HG03439 (cell line): ENCODE measurements at regions not wholly inside any gene's neighbourhood (a gene's known extent, or its start where the extent isn't known, plus 50 kb on each side); places are given as distances from the start of the nearest gene placed in this dataset.
"Not testable (repeated sequence)": the region's sequence is repeated elsewhere in the genome, so short reads cannot be mapped to it uniquely, and the experiment has no call there.

ENCODE experiments used
- ATAC-seq: cut with Tn5 transposase; IDR thresholded peaks from one replicate; pipeline ENCODE4 v1.9.1; 2021; ENCODE audit warnings: mild to moderate bottlenecking, moderate library complexity; ENCODE audit not compliant: unreplicated experiment

GRCh38 chr15:100733101-100733842 lies 130.9 kb downstream of the ASB7 start:
- ATAC-seq: no peak

DNA sequence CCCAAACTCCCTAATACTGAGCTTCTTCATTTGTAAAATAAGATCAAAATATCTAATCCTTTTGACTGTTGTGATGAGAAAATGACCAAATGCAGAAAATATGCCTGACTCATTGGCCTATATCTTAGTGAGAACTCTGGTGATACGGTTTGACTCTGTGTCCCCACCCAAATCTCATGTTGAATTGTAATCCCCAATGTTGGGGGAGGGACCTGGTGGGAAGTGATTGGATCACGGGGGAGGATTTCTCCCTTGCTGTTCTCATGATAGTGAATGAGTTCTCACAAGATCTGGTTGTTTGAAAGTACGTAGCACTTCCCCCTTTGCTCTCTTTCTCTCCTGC lies 131.4 kb downstream of the ASB7 start:
- ATAC-seq: not testable (repeated sequence)

DNA sequence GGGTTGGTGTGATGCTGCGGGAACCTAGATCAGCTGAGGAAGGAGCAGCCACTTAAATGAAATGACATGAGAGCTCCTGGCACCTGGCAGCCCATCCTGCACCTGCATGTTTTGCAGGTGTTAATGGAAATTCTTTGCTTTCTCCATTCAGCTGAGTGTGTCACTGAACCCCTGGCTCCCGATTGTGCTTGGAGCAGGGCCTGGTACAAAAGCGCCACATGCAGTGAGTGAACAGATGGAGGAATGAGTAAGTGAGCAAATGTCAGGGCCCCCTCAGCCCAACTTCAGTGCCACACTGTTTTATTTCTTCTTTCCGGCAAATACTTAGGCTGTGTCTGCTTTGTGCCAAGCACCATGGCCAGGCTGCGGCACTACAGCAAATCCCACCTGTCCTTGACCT lies 132.2 kb downstream of the ASB7 start:
- ATAC-seq: no peak

DNA sequence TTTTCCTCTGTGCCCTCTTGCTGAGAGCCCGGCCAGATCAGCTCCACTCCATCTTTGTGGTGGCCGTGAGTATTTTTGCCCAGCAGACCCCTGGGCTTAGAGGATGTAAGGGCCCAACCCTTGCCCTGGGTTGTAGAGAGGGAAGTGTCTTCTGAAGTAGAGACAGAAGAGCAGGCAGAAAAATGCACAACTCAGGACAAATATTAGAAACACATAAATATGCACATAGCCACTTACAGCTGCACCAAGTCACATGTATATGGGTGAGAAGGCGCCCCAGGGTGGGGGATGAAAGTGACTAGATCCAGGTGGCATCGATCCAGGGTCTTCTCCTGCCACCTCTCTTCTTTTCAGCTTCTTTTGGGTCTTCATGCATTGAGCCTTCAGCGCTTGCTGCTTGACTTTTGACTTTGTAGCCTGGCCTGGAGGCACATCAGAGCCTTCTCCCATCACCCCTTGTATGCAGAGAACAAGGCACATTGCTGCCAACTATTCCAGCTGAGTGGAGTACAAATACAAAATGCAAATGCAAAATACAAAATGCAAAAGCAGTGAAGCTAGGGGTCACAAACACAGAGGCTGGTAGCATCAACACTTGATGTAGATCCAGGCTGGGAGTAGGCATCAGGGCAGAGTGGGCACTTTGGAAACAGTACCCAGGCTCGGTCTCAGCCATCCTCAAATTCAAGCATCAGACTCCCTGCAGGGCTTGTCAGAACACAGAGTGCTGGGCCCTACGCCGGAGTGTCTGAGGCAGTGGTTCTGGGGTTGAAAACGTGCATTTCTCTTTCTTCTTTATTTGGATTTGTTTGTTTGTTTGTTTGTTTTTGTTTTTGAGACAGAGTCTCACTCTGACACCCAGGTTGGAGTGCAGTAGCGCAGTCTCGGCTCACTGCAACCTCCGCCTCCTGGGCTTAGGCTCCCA lies 133.0 kb downstream of the ASB7 start:
- ATAC-seq: no peak

DNA sequence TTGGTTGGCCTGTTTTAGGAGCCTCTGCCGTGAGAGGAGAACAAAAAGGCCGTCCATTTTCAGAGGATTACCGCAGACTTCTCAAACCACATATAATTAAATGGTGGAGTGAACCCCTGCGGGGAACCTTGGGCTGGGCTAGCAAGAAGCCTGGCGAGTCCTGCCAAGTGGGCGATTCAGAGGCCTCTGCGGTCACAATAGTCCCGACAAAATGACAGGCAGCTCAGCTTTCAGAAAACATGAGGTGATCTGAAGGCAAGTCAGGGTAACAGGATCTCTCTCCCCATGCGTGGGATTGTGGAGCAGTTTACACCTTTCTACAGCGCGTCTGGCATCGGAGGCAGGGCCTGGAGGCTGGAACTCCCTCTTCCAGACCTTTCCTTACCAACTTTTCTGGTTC lies 134.8 kb downstream of the ASB7 start:
- no peak for ATAC-seq

DNA sequence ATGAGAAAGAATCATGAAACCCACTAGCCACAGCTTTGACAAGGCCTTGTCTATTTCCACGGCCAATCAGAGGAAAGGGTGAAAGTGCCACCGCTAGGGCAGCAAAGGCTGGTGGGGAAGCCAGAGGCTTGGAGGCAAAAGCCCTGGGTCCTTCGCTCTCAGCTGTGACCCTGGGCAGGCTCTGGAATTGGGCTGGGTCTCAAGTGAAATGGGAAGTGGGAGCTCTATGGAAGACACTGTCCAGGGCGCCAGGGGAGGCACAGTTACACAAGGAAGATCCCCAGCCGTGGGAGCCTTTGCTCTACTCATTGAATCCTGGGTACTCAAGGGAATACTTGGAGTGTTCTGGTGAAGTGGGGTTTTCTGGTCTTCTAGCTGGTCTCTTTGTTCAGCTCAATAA lies 136.2 kb downstream of the ASB7 start:
- ATAC-seq: no peak

DNA sequence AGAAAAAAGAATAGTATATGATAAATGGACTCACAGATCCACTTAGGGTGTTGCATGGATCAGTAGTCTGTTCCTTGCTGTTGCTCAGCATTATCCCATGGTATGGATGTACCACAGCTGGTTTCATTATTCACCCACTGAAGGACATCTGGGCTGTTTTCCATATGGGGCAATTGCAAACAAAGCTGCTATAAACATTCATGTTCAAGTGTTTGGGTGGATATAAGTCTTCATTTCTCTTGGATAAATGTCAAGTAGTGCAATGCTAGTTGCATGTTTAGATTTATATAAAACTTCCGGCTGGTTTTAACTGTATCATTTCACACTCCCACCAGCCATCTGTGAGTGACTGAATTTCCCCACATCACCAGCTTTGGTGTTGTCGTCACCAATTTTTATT lies 137.7 kb downstream of the ASB7 start:
- no peak for ATAC-seq

GRCh38 chr15:100751585-100751984 lies 128.0 kb upstream of the ALDH1A3 start:
- no peak for ATAC-seq

- ATAC-seq: no peak
These were observed 126.1 kb upstream of the ALDH1A3 start for GRCh38 chr15:100753503-100753902.

DNA sequence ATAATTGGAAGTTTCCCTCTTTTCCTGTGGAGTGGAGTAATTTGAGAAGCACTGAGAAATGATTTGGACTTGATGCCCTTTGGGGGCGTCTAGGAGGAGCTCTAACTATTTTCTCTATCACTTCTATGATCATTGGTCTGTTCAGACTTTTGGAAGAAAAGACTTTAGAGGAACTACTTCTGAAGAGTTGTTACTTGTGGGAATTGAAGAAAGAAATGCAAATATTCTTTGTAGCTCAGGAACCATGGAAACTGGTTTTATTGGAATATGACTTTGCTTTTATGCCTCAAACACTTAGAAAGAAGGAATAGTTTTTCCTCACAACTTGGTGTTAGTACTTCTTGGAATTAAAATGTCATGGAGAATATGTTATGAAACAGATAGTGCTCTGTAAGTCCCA lies 122.0 kb upstream of the ALDH1A3 start:
- ATAC-seq: no peak

DNA sequence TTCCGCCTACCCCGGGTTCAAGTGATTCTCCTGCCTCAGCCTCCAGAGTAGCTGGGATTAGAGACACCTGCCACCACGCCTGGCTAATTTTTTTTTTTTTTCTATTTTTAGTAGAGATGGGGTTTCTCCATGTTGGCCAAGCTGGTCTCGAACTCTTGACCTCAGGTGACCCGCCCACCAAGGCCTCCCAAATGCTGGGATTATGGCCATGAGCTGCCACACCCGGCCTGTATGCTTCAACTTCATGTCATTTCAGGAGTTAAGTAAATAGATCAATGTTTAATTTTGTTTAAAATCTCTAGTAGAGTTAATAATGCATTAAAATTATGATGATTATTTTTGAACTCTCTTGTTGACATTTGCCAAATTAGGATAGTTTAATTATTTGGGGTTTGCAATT lies 121.1 kb upstream of the ALDH1A3 start:
- ATAC-seq: no peak

- no peak for ATAC-seq
These were observed 120.5 kb upstream of the ALDH1A3 start for GRCh38 chr15:100759106-100759505.

DNA sequence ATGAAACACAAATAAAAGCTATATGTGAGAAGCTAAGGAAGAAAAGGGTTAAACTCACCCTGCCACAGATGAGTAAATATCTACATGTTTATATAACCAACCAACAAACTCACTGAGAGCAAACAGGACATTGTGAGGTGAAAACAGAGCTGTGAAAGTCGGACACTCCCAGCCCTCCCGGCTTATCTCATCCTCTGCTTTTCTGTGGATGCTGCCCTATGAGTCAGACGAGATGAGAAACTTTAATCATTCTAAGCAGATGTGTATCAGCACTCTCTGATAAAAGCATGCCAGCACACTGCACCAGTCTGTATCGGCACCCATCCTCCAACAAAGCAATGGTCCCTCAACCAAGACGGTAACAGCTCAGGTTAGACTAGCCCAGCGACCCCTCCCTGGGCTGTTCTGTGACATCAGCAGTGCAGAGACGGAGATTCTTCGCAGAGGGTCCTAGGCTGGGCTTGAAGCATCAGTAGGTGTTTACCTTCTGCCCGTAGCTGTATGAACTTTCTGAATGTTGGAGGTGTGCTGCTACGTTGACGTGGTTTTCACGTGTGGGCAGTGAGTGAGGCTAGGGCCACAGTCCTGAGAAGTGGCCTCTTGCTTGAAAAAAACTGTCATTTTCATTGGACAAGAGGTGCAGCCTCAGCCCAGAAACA lies 119.8 kb upstream of the ALDH1A3 start:
- no peak for ATAC-seq

DNA sequence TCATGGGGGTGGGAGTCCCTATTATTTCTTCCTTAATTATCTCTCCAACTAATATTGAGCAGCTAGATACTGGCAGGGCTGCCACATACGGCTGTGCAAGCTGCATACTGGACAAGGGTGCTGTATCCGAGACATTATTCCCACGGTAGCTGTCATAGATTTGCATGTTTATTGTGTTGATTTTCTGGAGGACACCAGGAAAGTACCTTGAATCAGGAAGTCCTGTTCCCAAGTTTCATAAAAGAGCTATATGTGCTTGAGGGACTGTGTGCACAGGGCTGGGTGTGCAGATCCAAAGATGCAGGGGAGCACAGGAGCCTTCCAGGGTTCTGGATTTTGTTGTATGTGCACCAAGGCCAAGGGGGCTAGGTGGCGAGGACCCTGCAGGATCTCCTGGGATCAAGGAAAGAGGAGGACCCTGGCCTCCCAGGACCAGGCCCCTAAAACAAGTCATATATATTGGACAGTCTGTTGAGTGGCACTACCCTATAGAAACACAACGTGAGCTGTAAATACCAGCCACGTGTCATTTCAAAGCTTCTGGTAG lies 119.2 kb upstream of the ALDH1A3 start:
- no peak for ATAC-seq

DNA sequence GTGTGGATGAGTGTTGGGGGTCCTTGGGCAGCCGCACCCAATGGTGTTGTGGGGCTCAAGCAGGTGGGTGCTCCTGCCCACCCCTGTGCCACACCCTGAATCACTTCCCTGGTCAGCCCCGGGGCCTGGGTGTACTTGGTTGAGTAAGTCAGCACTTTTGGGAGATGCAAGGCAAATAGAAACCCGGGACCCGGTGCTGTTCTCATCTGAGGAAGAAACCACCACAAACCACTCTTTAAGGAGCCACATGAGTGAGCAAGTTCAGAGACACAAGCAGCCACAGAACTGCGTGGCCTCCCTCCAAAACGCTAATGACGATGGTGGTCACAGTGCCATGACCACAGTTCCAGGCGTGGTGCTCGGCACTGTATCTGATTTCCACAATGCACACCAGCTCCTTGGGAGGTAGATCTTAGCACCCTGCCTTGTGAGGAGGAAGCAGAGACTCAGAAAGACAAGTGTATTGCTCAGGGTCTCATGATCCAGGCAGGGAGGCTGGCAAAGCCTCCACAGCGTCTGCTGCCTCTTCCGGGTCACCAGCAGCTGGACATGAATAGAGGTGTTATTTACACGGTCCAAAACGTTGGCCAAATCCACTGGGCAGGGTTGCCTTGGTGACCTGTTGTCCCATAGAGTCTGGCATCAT lies 118.2 kb upstream of the ALDH1A3 start:
- no peak for ATAC-seq

- no peak for ATAC-seq
These were observed 117.3 kb upstream of the ALDH1A3 start for GRCh38 chr15:100762289-100762688.

- ATAC-seq: no peak
These were observed 116.5 kb upstream of the ALDH1A3 start for GRCh38 chr15:100762913-100763834.

DNA sequence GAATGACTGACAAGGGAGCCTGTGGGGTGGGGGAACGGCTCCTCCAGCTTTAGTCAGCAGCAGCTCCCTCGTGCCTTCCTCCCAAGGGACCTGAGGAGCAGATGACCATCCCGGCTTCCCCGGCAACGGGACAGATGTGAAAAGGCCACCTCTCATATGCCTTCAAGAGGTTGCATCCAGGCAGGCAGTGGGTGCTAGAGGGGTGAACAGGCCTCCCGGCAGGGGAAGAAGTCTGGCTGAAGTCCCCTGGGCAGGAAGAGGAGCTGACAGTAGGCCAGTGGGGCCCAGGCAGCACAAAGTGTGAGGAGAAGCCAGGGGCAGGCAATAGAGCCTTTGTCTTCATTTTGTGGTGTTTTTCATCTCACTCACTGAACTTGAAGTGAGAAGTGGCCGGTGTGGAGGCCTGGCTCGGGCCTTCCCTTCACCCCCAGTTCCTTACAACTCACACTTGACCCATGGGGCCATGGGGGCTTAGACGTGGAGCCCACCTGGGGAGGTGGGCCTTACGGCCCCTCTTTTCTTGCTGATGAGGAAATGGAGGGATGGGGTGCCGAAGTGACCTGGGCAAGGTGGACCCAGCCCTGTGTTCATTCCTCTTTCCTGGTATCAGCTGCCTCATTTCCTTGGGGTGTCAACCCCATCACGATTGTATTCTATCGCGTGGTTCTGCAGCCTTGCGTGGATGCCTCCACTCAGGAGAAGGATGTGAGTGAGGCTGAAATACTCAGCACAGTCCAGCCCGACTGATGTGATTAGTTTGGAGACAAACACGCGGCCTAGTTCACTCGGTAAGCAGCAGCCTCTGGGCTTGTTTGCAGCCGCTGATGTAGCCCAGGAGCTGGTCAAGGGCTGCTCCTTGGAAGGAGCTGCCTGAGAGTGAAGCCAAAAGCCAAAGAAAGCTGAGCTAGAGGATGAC lies 115.5 kb upstream of the ALDH1A3 start:
- no peak for ATAC-seq
